Amniotic epithelial cell (primary cell): ENCODE measurements at regions not wholly inside any gene's neighbourhood (a gene's known extent, or its start where the extent isn't known, plus 50 kb on each side); places are given as distances from the start of the nearest gene placed in this dataset.
"Not testable (repeated sequence)": the region's sequence is repeated elsewhere in the genome, so short reads cannot be mapped to it uniquely, and the experiment has no call there.

Experiments
- DNase-seq: peaks from one replicate; pipeline ENCODE4 v3.0.0-alpha.2; 2010; ENCODE audit warnings: low read depth

DNA sequence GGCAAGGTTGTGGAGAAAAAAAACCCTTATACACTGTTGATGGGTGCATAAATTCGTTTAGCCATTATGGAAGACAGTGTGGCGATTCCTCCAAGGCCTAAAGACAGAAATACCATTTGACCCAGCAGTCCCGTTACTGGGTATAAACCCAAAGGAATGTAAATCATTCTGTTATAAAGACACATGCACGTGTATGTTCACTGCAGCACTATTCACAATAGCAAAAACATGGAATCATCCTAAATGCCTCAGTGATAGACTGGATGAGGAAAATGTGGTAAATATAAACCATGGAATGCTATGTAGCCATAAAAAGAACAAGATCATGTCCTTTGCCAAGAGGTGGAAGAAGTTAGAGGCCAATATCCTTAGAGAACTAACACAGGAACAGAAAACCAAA lies 119.9 kb upstream of the PRR16 start:
- no peak for DNase-seq

DNA sequence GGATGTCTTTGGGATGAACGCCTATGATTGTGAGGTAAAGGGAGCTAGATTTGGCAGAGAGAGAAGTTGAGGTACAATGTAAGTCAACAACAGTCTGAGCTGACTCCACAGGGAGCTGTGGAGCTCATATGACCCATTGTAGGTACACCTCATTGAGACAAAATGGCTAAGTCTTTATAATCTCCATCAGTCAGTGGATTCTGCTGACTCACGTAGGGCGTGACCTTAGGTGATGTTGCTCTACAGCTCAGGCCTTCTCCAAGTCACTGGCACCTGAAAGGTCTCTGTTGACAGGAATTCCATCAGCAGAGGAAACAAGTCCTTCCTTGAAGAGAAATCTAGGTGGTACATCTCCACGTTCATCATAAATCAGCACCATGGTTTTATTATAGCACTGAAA lies 118.2 kb upstream of the PRR16 start:
- DNase-seq = no peak

DNA sequence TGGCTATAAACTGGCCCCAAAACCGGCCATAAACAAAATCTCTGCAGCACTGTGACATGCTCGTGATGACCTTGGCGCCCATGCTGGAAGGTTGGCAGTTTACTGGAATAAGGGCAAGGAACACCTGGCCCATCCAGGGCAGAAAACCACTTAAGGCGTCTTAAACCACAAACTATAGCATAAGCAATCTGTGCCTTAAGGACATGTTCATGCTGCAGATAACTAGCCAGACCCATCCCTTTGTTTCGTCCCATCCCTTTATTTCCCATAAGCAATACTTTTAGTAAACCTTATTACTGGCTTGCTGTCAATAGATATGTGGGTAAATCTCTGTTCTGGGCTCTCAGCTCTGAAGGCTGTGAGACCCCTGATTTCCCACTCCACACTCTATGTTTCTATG lies 113.0 kb upstream of the PRR16 start:
- DNase-seq = not testable (repeated sequence)

DNA sequence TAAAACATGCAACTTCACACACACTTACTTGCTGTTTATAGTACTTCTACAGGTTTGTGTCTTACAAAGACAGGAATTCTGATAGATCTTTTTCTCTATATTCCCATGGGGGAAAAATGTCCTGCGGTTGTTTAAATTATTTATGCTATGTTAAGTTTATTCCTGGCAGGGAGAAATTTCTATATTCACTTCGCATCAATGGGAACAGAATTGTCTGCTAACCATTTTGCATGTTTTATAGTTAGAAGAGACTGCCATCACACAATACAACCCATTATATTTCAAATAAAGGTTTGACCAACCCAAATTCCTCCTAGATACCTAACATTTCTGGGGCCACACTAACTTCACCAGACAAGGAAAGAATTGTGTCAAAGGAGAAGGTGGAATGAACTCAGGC lies 110.0 kb upstream of the PRR16 start:
- DNase-seq = no peak

DNA sequence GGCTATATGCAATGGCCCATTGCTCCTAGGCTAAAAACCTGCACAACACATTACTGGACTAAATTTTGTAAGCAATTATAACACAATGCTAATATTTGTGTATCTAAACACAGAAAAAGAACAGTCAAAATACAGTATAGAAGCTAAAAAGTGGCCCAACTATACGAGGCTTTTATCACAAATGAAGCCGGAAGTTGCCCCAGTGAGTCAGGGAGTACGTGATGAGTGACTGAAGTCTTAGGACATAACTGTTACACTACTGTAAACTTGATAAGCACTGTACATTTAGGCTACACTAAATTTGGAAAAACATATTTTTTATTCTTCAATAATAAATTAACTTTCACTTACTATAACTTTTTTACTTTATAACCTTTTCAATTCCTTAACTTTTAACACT lies 105.2 kb upstream of the PRR16 start:
- peak; percentile 55 for DNase-seq

DNA sequence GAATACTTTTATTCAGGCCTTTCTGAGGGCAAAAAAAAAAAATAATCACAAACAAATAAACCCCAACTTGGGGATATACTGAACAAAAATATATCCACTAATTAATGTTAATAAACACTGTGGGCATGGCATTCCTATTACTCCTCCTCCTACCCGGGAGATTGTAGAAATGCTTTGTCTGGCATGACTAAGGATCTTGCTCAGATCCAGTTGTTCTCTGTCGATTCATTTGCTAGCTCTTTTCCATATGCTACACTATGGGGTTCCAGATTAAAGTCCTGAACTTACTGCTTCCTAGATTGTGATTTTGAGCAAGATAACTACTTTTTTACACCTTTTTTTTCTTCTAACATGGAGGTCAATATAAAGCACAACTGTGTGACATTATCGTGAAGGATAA lies 102.2 kb upstream of the PRR16 start:
- DNase-seq = no peak

DNA sequence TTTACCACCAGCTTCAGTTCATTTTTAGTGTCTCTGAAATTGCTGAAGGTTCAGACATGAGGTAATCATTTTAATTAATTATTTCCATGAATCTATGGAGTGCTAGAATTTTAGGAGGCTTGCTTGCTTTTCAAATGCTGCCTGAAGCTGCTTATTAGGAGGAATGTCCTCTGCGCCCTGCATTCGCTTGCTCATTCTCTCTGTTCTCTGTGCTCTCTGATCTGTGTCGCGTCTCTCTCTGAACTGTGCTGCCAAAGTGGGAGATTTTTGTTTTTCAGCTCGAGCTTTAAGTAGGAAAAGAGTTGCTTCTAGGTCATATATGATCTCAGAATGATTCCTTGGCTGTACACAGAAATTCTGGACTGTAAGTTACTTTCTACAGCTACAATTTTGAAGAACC lies 101.7 kb upstream of the PRR16 start:
- no peak for DNase-seq

DNA sequence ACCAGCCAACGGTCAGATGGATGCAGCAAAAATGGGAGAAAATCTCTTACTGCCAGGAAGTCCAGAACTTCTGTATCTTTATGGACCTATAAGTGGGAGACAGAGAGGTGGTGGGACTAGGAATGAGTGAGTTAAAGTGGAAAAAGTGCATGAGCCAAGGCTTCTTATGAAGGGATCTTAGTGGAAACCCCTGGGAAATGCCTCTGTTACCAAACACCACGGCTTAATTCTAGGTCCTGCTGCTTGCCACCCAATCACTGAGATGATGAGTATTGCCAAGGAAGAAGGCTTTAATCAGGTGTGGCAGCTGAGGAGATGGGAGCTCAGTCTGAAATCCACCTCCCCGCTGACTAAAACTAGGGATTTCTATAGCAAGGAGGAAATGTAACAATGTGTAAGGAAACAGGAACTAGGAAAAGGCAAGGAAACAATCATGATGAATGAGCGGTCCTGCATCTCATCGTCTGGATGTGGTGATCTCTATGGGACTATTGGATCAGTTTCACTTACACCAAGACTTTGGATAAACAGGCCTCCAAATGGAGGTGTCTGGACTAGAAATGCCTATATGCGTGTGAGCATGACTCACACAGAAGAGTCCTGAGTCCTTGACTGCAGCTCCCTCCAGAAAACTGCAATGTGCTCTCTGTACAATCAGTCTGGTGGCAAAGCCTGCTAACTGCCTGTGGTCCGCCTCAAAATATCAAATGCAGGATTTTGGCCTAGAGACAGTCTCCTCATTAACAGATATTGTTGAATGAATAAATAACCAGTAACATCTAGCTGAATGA lies 98.2 kb upstream of the PRR16 start:
- peak; percentile 53 for DNase-seq

DNA sequence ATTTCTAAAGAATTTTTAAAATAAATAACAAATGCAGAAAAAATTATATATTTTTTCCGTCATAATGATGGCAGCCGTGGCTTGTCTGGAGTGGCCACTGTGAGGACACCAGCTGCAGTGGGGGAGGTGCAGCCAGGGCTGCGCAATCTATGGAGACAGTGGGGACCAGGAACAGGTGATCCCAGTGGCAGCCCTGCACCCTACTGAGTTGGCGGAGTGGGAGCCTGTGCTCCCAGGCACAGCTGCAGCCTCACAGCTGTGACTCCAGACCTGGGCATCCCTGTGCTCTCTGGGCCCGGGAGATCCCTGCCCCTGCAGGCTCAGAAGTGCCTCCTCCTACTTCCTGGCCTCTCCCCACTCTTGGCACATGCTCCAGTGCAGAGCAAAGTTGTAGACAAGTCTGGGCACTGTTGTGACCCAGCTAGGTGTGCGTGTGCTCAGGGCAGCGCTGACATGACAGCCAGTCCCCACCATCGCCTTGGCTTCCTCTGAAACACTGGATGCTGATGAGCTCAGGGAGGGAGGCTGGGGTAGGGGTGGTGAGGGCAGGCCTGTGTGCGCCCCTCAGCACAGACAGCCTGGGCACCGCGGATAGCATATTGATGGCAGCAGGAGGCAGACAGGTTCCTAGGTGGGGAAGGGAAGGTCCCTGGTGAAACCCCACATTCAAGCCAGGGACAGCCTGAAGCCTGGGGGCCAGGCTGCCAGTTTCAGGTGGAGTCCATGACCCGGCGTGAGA lies 96.0 kb upstream of the PRR16 start:
- no peak for DNase-seq

DNA sequence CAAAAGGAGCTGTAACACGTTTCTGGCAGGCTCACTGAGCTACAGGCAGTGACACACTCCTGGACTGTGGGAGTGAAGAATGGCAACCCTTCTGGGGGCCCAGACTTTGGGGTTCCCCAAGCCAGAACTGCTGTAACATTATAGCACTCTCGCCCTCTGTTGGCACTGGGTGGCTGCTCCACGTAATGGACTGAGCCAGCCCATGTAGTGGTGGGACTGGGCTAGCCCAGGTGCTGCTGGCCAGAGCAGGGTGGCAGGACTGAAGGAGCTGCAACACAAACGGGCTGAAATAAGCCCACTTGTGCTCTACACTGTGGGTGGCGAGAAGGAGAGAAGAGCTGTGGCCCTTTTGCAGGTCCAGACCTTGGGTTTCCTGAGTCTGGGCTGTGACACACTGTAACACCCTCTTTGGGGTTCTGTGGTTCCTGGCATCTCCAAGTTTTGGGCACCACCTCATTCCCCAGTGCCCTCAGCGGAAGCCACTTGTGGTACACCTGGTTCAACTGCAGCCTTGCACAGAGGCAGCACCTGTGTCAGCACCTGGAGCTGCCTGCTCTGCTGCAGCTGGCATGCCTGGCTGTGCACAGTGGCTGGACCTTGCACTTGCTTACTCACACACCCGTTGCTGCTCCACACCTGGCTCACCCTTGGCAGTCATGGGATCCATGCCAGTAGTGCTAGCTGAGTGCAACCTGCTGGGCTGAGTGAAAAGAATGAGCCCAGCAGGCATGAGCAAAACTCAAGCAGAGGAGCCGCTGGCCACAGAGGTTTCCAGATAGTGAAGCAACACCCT lies 95.0 kb upstream of the PRR16 start:
- DNase-seq = no peak

DNA sequence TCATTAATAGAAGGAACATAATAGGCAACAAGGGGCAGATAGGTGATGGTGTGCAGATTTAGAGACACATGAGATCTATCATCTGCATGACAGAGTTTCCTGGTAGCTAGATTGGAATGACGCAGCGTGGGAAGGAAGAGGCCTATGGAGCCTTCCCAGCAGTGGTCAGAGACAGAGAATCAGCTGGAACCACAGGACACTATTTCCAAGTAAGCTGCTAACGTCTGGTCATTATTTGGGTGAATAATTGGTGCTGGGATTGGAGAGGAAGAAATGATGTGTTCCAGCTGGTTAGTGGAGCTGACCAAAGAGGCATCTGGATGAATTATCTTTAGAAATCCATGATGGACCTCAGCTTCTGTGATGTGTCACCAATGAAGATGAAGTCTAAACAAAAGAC lies 91.2 kb upstream of the PRR16 start:
- no peak for DNase-seq

DNA sequence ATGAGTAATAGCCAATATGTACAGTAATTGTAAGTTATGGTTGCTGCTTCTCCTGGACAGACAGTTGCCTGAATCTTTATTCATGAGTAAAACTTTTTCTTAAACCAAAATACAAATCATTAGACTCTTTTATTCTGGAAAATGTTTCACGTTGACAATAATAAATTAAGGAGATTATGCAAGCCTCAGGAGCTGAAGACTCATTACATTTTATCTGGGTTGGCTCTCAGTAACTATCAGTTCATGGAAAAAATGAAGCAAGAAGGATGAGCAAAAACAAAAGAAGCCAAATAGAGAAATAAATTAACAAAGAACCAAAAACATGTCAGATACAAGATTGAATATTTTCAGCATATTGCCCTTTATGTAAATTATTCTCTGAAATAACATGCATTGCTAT lies 88.9 kb upstream of the PRR16 start:
- DNase-seq = peak; percentile 91

DNA sequence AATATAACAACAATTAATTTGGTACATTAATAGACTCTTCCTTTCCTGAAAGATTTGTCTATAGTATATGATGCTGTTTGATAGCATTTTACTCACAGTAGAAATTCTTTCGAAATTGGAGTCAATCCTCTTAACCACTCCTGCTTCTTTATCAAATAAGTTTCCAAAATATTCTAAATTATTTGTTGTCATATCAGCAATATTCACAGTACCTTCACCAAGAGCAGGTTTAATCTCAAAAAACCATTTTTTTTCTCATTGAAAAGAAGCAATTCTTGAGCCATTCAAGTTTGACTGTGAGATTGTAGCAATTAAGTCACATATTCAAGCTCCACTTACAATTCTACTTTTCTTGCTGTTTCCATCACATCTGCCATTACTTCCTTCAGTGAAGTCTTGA lies 83.5 kb upstream of the PRR16 start:
- no peak for DNase-seq

DNA sequence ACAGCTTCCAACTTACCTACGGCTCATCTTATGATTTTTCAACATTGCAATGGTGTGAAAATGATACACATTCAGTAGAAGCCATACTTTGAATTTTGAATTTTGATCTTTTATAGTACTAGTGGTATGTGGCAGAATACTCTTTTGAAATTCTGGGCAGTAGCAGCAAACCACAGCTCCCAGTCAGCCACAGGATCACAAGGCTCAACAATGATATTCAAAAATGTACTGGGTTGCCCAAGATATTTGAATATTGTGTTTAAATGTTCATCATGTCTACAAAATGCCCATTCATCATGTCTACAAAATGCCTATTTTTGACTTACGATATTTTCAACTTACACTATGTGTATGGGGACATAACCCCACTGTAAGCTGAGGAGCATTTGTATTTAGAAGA lies 81.3 kb upstream of the PRR16 start:
- DNase-seq = peak; percentile 66

DNA sequence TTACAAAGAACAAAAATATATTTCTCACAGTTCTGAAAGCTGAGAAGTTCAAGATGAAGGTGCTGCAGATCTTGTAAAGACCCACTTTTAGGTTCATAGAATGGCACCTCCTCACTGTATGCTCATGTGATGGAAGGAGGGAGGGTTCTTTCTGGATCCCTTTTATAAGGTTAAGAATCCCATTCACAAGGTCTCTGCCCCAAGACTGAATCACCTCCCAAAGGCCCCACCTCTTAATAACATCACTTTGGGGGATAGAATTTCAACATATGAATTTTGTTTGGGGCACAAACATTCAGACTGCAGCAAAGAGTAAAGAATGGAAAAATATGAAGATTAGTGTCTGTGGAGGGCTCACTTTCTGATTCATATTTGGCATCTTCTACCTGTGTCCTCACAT lies 77.1 kb upstream of the PRR16 start:
- no peak for DNase-seq

DNA sequence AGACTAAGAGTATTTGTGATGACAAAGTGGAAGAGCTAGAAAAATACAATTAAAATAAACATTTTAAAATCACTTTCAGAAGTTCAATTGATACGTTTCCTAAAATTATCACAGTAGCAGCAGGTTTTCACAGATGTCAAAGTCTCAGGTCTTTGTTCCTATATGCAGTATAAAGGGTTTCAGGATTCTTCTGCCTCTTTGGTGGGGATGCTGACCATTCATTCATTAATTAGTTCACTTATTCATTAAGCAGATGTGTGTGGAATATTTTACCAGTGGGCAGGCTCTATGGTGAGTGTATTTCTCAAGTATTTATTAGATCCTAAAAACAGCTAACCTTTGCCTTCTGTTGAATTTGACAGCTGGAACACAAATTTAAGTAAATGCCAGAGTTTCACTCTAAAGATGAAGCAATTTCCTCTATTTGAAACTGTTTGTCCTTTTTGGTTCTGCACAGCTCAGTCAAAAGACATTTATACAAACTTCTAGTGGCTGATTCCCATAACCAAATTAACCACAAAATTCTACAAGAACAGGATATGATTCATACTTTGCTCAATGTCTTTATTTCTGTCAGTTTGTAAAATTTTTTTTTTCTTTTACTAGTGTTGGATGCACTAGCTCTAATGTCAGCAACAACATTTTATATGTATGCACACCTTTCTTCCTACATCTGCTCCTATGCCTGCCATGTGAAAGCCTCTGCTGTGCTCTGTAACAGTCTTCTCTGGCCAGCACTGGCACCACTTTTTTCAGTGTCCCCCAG lies 75.9 kb upstream of the PRR16 start:
- peak; percentile 97 for DNase-seq

DNA sequence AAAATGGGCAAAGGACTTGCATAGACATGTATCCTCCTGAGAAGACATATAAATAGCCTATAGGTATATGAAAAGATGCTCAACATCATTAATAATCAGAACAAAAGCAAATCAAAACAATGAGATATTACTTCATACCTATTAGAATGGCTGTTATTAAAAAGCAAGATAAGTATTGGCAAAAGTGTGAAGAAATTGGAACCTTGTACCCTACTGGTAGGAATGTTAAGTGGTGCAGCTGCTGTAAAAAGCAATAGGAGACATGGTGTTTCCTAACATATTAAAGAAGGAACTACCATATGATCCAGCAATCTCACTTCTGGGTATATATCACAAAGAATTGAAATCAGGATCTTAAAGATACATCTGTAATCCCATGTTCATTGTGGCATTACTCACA lies 69.8 kb upstream of the PRR16 start:
- DNase-seq = no peak

DNA sequence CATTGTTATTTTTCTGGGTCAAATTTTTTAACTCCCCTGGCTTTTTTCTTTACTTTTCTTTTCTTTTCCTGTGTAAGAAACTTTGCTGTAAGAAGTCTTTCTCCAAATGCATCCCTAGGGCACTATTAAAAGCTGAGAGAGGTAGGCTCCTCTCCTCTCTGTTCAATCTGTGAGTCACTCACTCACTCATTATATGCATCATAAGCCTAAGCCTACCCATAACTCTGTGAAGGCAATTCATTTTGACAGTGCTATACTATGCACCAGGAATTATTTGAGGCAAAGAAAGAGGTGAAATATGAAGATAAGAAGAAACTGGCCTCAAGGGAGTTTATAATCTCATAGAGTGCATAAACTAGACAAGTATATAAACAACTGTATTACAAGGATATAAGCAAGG lies 67.9 kb upstream of the PRR16 start:
- DNase-seq = peak; percentile 95

DNA sequence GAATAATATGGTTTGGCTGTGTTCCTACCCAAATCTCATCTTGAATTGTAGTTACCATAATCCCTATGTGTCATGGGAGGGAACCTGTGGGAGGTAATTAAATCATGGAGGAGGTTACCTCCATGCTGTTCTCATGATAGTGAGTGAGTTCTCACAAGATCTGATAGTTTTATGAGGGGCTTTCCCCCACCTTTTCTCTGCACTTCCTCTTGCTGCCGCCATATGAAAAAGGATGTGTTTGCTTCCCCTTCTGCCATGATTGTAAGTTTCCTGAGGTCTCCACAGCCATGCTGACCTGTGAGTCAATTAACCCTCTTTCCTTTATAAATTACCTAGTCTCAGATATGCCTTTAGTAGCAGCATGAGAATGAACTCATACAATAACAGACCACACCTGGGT lies 63.7 kb upstream of the PRR16 start:
- DNase-seq = no peak

DNA sequence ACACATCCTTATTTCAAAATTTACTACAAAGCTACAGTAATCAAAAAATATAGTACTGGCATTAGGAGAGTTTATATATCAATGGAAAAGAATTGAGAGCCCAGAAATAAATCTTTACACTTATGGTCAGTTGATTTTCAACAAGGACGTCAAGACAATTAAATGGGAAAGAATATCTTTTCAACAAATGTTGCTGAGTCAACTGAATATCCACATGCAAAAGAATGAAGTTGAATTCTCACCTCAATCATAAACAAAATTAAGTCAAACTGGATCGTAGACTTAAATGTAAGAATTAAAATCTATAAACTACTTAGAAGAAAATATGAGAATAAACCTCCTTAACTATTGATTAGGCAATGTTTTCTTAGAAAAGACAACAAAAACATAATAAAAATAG lies 61.5 kb upstream of the PRR16 start:
- DNase-seq = no peak

DNA sequence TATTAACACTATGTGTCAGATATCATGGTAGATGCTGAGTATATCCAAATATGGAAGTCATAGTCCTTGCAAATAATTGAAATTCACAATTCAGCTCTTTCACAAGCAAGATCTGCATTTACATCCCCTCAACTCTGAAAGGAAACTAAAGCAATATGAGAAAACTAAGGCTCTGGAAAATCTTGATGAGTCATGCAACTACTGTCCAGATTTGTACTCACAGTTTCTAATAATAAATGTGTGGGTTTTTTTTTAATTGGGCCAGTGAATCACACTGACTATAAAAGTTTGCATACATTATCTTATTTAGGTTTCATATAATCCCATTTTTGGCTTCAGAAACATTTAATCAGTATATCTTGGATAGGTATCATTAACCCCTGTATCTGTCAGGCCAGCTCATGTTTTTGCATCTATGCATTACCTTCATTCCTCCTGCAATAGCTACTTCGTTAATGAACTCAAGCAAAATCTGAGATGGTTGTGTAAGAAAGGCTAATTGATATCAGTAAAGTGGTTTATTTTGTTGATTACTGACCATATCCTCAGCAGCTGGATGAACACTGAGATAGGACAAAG lies 58.7 kb upstream of the PRR16 start:
- DNase-seq = peak; percentile 84

DNA sequence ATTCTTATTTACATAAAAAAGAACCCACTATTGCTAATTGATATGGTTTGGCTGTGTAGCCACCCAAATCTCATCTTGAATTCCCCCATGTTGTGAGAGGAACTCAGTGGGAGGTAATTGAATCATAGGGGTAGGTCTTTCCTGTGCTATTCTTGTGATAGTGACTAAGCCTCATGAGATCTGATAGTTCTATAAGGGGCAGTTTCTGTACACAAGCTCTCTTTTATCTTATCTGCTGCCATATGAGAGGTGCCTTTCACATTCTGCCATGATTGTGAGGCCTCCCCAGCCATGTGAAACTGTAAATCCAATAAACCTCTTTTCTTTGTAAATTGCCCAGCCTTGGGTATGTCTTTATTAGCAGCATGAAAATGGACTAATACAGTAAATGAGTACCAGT lies 58.2 kb upstream of the PRR16 start:
- peak; percentile 84 for DNase-seq
